Prostate gland (tissue), 2 donors: ENCODE measurements at regions not wholly inside any gene's neighbourhood (a gene's known extent, or its start where the extent isn't known, plus 50 kb on each side); places are given as distances from the start of the nearest gene placed in this dataset.

Experiments used
- DNase-seq: peaks from one replicate; pipeline ENCODE4 v3.0.0-alpha.2; 2019; ENCODE audit warnings: low spot score
- H3K27ac ChIP-seq, 2 donors: fragments of 200-600 bp; sonication (generic); 2 replicates each; pipeline ENCODE4 v1.5.1; 2017 to 2019
- H3K27me3 ChIP-seq: fragments of 200-600 bp; sonication (generic); replicated peaks from 2 replicates; pipeline ENCODE4 v1.5.1; 2019; ENCODE audit not compliant: insufficient read depth
- H3K36me3 ChIP-seq, 2 donors: fragments of 200-600 bp; sonication (generic); 1 replicate in 1 of 2; 2 replicates in 1 of 2; pipeline versions ENCODE4 v1.5.1 to v1.8.1; 2017 to 2019
- H3K4me1 ChIP-seq: fragments of 200-600 bp; sonication (generic); replicated peaks from 2 replicates; pipeline ENCODE4 v1.5.1; 2019
- H3K4me3 ChIP-seq, 2 donors: fragments of 200-600 bp; sonication (generic); 2 replicates each; pipeline ENCODE4 v1.5.1; 2017 to 2019
- H3K9me3 ChIP-seq: fragments of 200-600 bp; sonication (generic); 2 replicates; pipeline ENCODE4 v1.5.1; 2017
- CTCF ChIP-seq, 4 experiments: fragments of 200-600 bp in 2 of 4; fragments of 450-650 bp in 2 of 4; sonication (generic) in 2 of 4; IDR thresholded peaks; 1 replicate in 3 of 4; 2 replicates in 1 of 4; pipeline ENCODE4 v1.5.1; 2016 to 2019; ENCODE audit warnings: antibody characterized with exemption in 4 of 4, mild to moderate bottlenecking in 2 of 4, moderate library complexity in 2 of 4
- POLR2A ChIP-seq: fragments of 450-650 bp; IDR thresholded peaks from one replicate; pipeline ENCODE4 v1.6.1; 2016; ENCODE audit warnings: antibody characterized with exemption, mild to moderate bottlenecking
- POLR2AphosphoS5 ChIP-seq: sonication (generic); formaldehyde crosslinking; IDR thresholded peaks from one replicate; pipeline ENCODE4 v1.6.1; 2017; ENCODE audit warnings: antibody characterized with exemption
- WGBS: methylation state at CpG from one replicate; pipeline ENCODE4 v1.1.5; 2018; 5-methylcytosine and 5-hydroxymethylcytosine counted together
- intact Hi-C: fragments of 100-400 bp; cut with DNase I; formaldehyde crosslinking; loops from one replicate; pipeline ENCODE4 v1.14.2; 2022

- Histone ChIP-seq H3K4me1 (no peaks in the 10 kb centered on the region), H3K27ac (no peak overlapping the region), H3K4me3 (no peak overlapping the region), H3K36me3 (no peaks in the 10 kb centered on the region), H3K27me3 (no peaks in the 10 kb centered on the region), H3K9me3 (no peaks in the 10 kb centered on the region)
- WGBS, result 93% methylated on average over 5 of the region's 5 CpGs
- DNase-seq, result no peak
- intact Hi-C loops, result no loop called here
- TF ChIP-seq CTCF (IDR thresholded peaks at IDR 0.05) (no peak), POLR2A (no peak), POLR2AphosphoS5 (no peak)
Observed at GRCh38 chrX:40998123-40998522, 87.1 kb upstream of the USP9X start.

- Histone ChIP-seq H3K36me3 (no peaks in the 10 kb centered on the region), H3K4me3 (no peak overlapping the region), H3K27ac (no peak overlapping the region), H3K4me1 (no peaks in the 10 kb centered on the region), H3K27me3 (no peaks in the 10 kb centered on the region), H3K9me3 (no peaks in the 10 kb centered on the region)
- intact Hi-C loops, result no loop called here
- TF ChIP-seq POLR2AphosphoS5 (no peak), CTCF (IDR thresholded peaks at IDR 0.05) (no peak)
- no peak for DNase-seq
Observed at GRCh38 chrX:41001327-41001726, 83.9 kb upstream of the USP9X start.

- TF ChIP-seq POLR2AphosphoS5 (peak; percentile 49), CTCF (IDR thresholded peaks at IDR 0.05) (no peak), POLR2A (no peak)
- Histone ChIP-seq H3K36me3 (no peaks in the 10 kb centered on the region), H3K27me3 (no peaks in the 10 kb centered on the region), H3K4me1 (no peaks in the 10 kb centered on the region), H3K27ac (no peak overlapping the region), H3K4me3 (no peak overlapping the region), H3K9me3 (no peaks in the 10 kb centered on the region)
- intact Hi-C loops, result no loop called here
- peak; percentile 8 for DNase-seq
- WGBS, result 45% methylated on average over 5 of the region's 6 CpGs
Observed at GRCh38 chrX:41002026-41002425, 83.2 kb upstream of the USP9X start.

- TF ChIP-seq CTCF (IDR thresholded peaks at IDR 0.05) (no peak), POLR2A (no peak)
- Histone ChIP-seq H3K4me1 (no peaks in the 10 kb centered on the region), H3K27me3 (no peaks in the 10 kb centered on the region), H3K36me3 (no peaks in the 10 kb centered on the region), H3K9me3 (no peaks in the 10 kb centered on the region), H3K27ac (no peak overlapping the region), H3K4me3 (no peak overlapping the region)
- WGBS, result 93% methylated on average over 3 of the region's 3 CpGs
- no peak for DNase-seq
- intact Hi-C loops, result no loop called here
Observed at GRCh38 chrX:41003506-41004270, 81.6 kb upstream of the USP9X start.

- TF ChIP-seq POLR2AphosphoS5, result no peak
- no peak for TF ChIP-seq CTCF (IDR thresholded peaks at IDR 0.05)
- no peak for TF ChIP-seq POLR2A
- no peak for DNase-seq
- WGBS, result 48% methylated on average over 3 of the region's 3 CpGs
- Histone ChIP-seq H3K4me3 (no peak overlapping the region), H3K9me3 (no peaks in the 10 kb centered on the region), H3K27me3 (no peaks in the 10 kb centered on the region), H3K27ac (no peak overlapping the region), H3K36me3 (no peaks in the 10 kb centered on the region), H3K4me1 (no peaks in the 10 kb centered on the region)
- intact Hi-C loops, result no loop called here
Observed at GRCh38 chrX:41005445-41005992, 79.7 kb upstream of the USP9X start.
